Skeletal muscle satellite cell (primary cell): ENCODE measurements at regions not wholly inside any gene's neighbourhood (a gene's known extent, or its start where the extent isn't known, plus 50 kb on each side); places are given as distances from the start of the nearest gene placed in this dataset.
A peak's percentile ranks its signal among the peaks of the same experiment; 100 is the strongest.
"Not testable (repeated sequence)": the region's sequence is repeated elsewhere in the genome, so short reads cannot be mapped to it uniquely, and the experiment has no call there.

ENCODE experiments used
- H3K27me3 ChIP-seq: 2 replicates; pipeline ENCODE4 v1.7.0; 2013; ENCODE audit warnings: low read length; ENCODE audit not compliant: control insufficient read depth, insufficient read depth
- H3K36me3 ChIP-seq: 2 replicates; pipeline ENCODE4 v1.7.0; 2013; ENCODE audit warnings: mild to moderate bottlenecking, control low read depth, low read length; ENCODE audit not compliant: insufficient read depth
- H3K4me1 ChIP-seq: 2 replicates; pipeline ENCODE4 v1.7.0; 2013; ENCODE audit warnings: low read length; ENCODE audit not compliant: control insufficient read depth, insufficient read depth
- H3K4me2 ChIP-seq: 2 replicates; pipeline ENCODE4 v1.7.0; 2013; ENCODE audit warnings: mild to moderate bottlenecking, low read length
- H3K4me3 ChIP-seq: 2 replicates; pipeline ENCODE4 v1.7.0; 2013; ENCODE audit warnings: low read length
- H3K9ac ChIP-seq: 2 replicates; pipeline ENCODE4 v1.7.0; 2013; ENCODE audit warnings: mild to moderate bottlenecking, low read depth, low read length, moderate library complexity
- H3K9me3 ChIP-seq: replicated peaks from 2 replicates; pipeline ENCODE4 v1.7.0; 2013; ENCODE audit warnings: mild to moderate bottlenecking, control low read depth, low read length

DNA sequence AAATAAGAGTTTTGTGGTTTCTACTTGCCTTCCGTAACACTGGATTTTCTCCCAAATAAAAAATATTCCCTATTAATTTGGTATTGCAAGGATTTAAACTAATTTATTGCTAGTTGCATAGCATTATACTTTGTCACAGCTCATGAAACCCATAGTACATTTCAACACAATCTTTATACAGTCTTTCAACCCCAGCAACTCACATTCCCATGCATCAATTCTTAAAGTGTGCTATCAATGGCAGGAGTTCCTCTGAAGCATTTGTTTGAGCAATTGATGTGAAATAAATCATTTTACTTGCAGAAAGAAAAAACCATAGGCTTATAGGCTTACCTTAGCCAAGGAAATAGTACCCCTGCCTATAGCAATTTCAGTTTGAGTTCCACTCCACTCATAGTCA is 251.9 kb downstream of the PAPSS1 start:
- no peak overlapping the region for H3K4me2 ChIP-seq

DNA sequence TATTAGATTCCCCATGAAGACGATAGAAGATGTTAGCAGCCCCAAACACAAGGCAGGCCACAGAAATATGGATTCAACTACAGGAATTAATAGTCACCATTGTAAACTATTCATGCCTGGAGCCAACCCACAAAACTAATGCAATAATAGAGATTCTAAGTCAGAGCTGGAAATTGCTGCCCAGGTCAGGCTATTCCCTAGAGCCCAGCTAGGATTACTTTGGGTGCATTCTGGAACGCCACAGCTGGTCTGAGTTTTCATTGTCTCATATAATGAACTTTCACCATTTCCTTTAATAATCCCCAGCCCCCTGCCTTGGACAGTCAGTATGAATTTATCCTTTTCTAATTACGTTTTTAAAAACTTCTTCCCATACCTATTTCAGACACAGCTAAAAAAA is 252.6 kb downstream of the PAPSS1 start:
- Histone ChIP-seq H3K9me3 (no peaks in the 10 kb centered on the region), H3K27me3 (no peaks in the 10 kb centered on the region), H3K4me3 (no peak overlapping the region), H3K4me1 (no peaks in the 10 kb centered on the region), H3K9ac (no peak overlapping the region), H3K36me3 (no peaks in the 10 kb centered on the region), H3K4me2 (no peak overlapping the region)

More for the DNA sequence above, 251.9 kb downstream of the PAPSS1 start:
- H3K4me3 ChIP-seq: no peak overlapping the region
- no peak overlapping the region for H3K9ac ChIP-seq
- H3K4me1 ChIP-seq: no peaks in the 10 kb centered on the region
- H3K9me3 ChIP-seq: no peaks in the 10 kb centered on the region
- no peaks in the 10 kb centered on the region for H3K27me3 ChIP-seq
- no peaks in the 10 kb centered on the region for H3K36me3 ChIP-seq

DNA sequence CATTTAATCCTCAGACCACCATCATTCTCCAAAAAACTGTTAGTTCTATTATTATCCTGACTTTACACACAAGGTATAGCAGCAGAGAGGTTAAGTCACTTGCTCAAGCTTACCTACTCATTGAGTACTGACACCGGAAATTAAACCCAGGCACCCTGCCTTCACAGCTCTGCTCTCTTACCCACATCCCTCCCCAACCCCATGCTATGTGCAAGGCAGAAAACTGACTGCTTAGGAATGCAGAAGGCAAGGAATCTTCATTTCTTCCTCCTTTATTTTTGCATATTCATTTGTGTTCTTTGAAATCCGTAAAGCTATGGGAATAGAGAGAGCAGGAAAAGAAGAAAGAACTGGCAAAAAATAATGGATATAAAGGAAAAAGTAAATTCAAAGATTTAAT is 261.8 kb downstream of the PAPSS1 start:
- no peaks in the 10 kb centered on the region for H3K27me3 ChIP-seq
- no peak overlapping the region for H3K9ac ChIP-seq

DNA sequence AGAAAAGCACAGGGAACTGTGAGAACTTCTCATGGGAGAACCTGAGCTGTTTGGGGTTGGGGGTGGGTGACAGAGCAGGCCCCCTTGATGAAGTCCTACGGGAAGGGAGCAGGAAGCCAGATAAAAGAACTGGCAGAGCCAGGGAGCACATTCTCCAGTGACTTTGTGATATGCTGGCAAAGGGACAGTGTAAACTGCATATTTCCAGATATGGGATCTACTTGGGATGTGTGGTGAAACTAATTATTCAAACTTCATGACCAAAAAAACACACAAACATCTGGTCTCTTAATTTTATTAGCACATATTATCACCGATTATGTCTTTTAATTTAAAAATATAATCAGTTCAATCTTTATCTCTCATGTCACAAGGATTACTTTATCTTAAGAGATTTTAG is 266.0 kb downstream of the PAPSS1 start:
- Histone ChIP-seq H3K4me1 (peaks cover 14% of the 10 kb centered on the region), H3K9ac (no peak overlapping the region), H3K4me3 (no peak overlapping the region), H3K4me2 (no peak overlapping the region), H3K9me3 (no peaks in the 10 kb centered on the region), H3K27me3 (no peaks in the 10 kb centered on the region), H3K36me3 (no peaks in the 10 kb centered on the region)

More for the DNA sequence above, 261.8 kb downstream of the PAPSS1 start:
- Histone ChIP-seq H3K36me3 (no peaks in the 10 kb centered on the region), H3K9me3 (no peaks in the 10 kb centered on the region), H3K4me2 (no peak overlapping the region), H3K4me1 (peaks cover 4% of the 10 kb centered on the region), H3K4me3 (no peak overlapping the region)

DNA sequence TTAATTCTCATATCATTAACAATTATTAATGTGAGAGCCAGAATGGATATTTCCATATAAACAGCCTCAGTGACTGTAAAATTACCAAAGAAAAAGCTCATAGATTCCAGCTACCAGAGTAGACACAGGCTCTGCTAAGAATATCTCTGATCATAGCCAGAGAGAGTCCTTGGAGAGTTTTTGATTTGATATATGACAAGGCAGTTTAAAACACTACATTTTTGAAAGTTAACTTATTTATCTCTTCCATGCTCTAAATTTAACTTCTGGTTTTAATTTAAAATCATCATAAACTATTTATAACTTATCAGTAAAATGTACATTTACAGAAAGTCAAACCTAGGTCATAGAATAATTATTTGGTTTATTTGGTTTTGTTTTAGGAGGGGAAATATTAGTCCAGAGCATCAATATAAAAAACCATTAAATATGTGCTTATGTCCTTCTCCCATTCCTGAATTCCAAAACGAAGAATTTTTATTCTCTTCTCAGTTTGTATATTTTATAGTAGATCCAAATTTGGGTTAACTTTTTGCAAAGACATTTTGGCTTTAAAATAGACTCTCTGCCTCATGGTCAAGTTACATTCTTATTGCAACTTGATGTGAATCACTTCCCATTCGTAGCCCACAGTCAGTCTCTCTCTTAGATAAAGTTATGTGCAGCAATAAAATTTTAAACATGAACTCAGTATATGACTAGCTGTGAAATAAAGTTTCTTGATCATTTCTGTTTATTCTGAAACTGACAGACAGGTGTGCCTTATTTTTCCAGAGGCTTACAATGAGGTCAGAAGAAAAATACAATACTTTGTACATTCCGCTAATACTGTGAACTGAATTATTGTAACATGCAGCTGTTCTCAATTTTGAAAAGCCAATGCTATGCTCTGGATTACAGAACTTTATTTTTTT is 267.1 kb downstream of the PAPSS1 start:
- H3K27me3 ChIP-seq: no peaks in the 10 kb centered on the region
- peaks cover 14% of the 10 kb centered on the region for H3K4me1 ChIP-seq
- H3K4me3 ChIP-seq: no peak overlapping the region
- H3K4me2 ChIP-seq: no peak overlapping the region
- H3K9ac ChIP-seq: peak overlapping the region; percentile 5
- H3K9me3 ChIP-seq: no peaks in the 10 kb centered on the region
- no peaks in the 10 kb centered on the region for H3K36me3 ChIP-seq

DNA sequence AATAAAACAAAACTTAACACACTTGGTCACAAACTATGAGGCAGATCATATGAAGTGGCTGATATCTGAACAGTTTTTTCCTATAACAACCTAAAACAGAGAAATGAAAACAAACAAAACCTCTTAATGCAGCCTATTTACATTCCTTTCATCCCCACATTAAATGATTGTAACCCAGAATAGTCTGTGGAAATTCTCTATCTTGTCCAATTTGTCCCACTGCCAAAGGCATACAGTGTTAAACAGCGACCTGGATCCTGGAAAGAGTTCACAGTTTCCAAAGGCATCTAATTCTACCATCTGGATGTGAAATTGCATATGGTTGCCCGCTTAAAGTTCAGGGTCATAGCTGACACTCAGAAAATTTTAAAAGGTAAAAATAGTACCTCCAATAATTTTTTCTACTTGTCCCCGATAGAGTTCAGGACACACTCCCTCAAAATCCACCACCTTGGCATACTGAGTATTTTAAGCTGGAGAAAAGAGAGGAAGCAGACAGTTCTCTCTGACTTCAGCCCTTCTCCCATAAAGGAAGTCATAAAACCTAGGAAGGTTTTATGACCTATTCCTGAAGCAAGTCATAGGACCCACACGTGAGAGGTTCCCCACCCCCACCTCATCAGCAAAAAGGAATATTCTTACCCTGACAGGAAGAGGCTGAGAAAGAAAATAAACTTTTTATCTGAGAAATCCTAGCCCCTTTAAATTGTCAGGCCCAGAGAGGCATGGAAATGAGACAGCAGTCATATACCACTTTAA is 270.2 kb downstream of the PAPSS1 start:
- Histone ChIP-seq H3K27me3 (no peaks in the 10 kb centered on the region), H3K9me3 (no peaks in the 10 kb centered on the region), H3K36me3 (no peaks in the 10 kb centered on the region), H3K4me3 (no peak overlapping the region), H3K4me1 (peaks cover 14% of the 10 kb centered on the region), H3K4me2 (no peak overlapping the region), H3K9ac (no peak overlapping the region)

DNA sequence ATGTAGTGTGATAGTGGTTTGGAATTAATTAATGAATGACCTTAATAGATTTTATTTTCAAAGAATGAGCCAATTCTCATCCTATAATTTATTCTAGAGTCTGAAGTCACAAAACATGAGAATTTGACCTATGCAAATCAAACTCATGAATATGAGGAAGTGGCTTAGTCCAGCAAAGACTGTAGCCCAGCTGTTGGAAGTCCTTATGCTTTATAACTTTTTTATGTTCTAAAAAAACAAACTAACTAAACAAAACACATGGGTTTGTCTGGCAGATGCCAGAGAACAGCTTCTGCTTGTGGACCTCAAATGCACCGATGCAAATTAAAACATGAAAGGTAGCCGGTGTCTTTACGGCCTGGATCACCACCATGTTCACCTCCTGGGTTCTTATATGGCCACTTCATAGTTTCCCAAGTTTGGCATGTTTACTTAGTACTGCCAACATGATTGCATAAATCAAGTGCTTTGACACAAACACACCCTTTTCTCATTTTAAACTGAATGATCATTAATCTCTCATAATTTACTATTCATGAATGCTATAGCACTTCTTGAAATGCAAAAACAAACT is 277.4 kb downstream of the PAPSS1 start:
- no peaks in the 10 kb centered on the region for H3K36me3 ChIP-seq
- no peak overlapping the region for H3K4me3 ChIP-seq
- no peaks in the 10 kb centered on the region for H3K27me3 ChIP-seq
- H3K4me2 ChIP-seq: no peak overlapping the region
- no peaks in the 10 kb centered on the region for H3K9me3 ChIP-seq
- no peaks in the 10 kb centered on the region for H3K4me1 ChIP-seq
- H3K9ac ChIP-seq: no peak overlapping the region

DNA sequence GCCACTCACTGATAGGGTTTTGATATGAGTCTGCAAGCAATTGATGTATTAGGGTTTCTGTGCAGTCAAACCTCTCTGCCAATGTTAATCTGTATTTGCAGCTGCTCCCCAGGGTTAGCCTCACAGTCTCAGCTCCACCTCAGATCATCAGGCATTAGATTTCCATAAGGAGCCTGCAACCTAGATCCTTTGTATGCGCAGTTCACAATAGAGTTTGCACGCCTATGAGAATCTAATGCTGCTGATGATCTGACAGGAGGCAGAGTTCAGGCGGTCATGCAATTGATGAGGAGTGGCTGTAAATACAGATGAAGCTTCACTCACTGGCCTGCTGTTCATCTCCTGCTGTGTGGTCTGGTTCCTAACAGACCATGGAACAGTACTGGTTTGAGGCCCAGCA is 280.6 kb downstream of the PAPSS1 start:
- no peak overlapping the region for H3K4me3 ChIP-seq
- H3K9ac ChIP-seq: no peak overlapping the region
- no peaks in the 10 kb centered on the region for H3K4me1 ChIP-seq
- no peaks in the 10 kb centered on the region for H3K9me3 ChIP-seq
- no peaks in the 10 kb centered on the region for H3K36me3 ChIP-seq
- no peaks in the 10 kb centered on the region for H3K27me3 ChIP-seq
- no peak overlapping the region for H3K4me2 ChIP-seq

DNA sequence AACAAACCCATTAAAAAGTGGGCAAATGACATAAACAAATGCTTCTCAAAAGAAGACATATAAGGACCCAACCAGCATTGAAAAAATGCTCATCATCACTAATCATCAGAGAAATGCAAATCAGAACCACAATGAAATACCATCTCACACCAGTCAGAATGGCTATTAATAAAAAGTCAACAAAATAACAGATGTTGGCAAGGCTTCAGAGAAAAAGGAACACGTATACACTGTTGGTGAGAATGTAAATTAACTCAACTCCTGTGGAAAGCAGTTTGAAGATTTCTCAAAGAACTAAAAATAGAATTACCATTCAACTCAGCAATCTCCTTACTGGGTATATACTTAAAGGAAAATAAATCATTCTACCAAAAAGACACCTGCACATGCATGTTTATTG is 283.6 kb downstream of the PAPSS1 start:
- not testable (repeated sequence) for H3K9me3 ChIP-seq, H3K9ac ChIP-seq, H3K4me1 ChIP-seq, H3K4me3 ChIP-seq, H3K4me2 ChIP-seq, H3K27me3 ChIP-seq, H3K36me3 ChIP-seq

DNA sequence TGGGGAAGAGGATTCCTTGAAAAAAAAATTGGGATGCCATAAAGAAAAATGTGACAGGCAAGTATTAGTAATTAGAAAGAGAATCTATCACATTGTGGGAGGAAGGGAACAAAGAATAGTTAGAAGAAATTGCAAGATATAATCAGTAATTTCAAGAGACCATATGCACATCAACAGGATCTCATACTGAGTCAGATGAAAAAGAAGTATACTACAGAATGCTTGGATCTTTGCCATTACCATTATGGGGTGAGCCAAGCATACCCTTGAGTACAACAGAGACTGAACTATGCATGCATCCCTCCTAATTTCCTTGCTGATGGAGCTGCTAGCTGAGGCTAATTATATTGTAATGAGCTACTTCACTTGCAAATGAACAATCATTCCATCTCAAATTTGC is 287.6 kb downstream of the PAPSS1 start:
- no peak overlapping the region for H3K4me2 ChIP-seq
- no peaks in the 10 kb centered on the region for H3K9me3 ChIP-seq
- H3K4me1 ChIP-seq: no peaks in the 10 kb centered on the region
- H3K27me3 ChIP-seq: no peaks in the 10 kb centered on the region
- H3K9ac ChIP-seq: no peak overlapping the region
- no peaks in the 10 kb centered on the region for H3K36me3 ChIP-seq
- H3K4me3 ChIP-seq: no peak overlapping the region

DNA sequence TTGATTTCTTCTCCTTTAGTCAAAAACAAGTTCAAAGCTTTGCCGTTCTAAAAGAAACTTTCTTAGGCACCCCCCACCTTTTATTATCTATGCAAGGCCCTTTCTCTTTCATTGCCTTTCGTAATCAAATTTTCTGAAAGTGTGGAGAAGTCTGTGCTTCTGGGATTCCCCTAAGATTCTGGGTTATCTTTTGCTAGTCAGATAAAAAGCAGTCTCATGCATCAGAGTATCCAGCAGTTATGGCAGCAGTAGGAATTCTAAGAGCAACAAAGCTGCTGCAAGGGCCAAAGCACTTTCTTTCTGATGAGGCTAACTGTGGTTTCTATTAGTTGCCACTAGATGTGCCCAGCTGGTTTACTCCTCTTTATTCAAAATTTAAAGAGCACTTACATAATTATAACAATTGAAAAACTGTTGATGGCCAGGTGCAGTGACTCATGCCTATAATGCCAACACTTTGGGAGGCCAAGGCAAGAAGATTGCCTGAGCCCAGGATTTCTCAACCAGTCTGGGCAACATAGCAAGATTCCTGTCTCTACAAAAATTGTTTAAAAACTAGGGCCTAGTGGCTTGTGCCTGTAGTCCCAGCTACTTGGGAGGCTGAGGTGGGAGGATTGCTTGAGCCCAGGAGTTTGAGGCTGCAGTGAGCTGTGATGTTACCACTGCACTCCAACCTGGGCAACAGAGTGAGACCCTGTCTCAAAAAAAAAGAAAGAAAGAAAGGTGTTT is 296.2 kb downstream of the PAPSS1 start:
- H3K9me3 ChIP-seq: no peaks in the 10 kb centered on the region
- no peaks in the 10 kb centered on the region for H3K27me3 ChIP-seq
- no peak overlapping the region for H3K4me2 ChIP-seq

More for the DNA sequence above, 296.2 kb downstream of the PAPSS1 start:
- H3K4me3 ChIP-seq: no peak overlapping the region
- no peaks in the 10 kb centered on the region for H3K4me1 ChIP-seq
- H3K9ac ChIP-seq: no peak overlapping the region
- no peaks in the 10 kb centered on the region for H3K36me3 ChIP-seq
